PC-9 (cell line): ENCODE measurements at regions not wholly inside any gene's neighbourhood (a gene's known extent, or its start where the extent isn't known, plus 50 kb on each side); places are given as distances from the start of the nearest gene placed in this dataset.

Experiments
- EZH2 ChIP-seq: fragments of 200-600 bp; sonication (generic); IDR thresholded peaks from 2 replicates; pipeline ENCODE4 v1.8.0; 2017; ENCODE audit warnings: antibody characterized with exemption, low read depth
- TF ChIP-seq, protein P1 (sequence below): fragments of 200-600 bp; sonication (generic); conservative IDR thresholded peaks from 2 replicates; pipeline ENCODE4 v1.6.1; 2017; ENCODE audit warnings: mixed run types, antibody characterized with exemption, mild to moderate bottlenecking, moderate library complexity

DNA sequence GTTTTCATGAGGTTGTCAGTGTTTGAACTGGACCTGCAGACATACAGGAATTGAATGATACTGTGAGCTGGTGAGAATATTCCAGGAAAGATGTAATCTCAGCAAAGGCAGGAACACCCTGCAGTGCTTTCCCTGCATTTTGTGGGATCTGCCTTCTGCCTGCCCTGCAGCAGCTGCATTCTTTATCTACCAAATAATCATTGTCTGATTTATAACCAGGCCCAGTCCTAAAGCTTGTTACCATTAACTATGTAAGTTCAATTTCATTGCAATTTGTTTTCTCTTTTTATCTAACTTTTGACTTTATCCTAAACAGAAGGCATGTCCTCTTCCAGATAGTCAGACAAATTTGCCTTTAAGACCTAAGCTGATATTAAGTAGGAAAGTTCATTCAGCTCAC, 99.8 kb upstream of the NOCT start:
- TF ChIP-seq, protein P1, sequence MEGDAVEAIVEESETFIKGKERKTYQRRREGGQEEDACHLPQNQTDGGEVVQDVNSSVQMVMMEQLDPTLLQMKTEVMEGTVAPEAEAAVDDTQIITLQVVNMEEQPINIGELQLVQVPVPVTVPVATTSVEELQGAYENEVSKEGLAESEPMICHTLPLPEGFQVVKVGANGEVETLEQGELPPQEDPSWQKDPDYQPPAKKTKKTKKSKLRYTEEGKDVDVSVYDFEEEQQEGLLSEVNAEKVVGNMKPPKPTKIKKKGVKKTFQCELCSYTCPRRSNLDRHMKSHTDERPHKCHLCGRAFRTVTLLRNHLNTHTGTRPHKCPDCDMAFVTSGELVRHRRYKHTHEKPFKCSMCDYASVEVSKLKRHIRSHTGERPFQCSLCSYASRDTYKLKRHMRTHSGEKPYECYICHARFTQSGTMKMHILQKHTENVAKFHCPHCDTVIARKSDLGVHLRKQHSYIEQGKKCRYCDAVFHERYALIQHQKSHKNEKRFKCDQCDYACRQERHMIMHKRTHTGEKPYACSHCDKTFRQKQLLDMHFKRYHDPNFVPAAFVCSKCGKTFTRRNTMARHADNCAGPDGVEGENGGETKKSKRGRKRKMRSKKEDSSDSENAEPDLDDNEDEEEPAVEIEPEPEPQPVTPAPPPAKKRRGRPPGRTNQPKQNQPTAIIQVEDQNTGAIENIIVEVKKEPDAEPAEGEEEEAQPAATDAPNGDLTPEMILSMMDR = no peak
- TF ChIP-seq EZH2 = no peak
